SK-N-DZ (cell line): ENCODE measurements at regions not wholly inside any gene's neighbourhood (a gene's known extent, or its start where the extent isn't known, plus 50 kb on each side); places are given as distances from the start of the nearest gene placed in this dataset.
"Not testable (repeated sequence)": the region's sequence is repeated elsewhere in the genome, so short reads cannot be mapped to it uniquely, and the experiment has no call there.

Source experiments
- DNase-seq: peaks from one replicate; pipeline ENCODE4 v3.0.0-alpha.2; 2015; ENCODE audit warnings: low spot score

DNA sequence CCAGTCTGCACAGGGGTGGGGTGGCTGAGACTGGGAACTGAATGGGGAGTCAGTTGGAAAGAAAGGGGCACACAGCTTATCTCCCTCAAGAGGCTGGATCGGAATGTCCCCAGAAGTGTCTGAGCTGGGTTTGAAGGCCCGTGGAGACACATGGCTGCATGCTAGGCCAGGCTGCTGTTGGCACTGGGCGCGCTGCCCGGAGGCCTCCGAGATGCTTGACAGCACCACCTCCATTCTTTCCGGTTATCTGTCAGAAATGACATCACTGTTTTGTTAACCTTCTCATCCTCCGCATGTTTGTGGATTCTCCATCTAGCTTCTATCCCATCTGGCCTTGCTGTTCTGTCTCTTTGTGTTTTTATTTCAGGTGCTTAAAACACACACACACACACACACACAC, 85.5 kb downstream of the APIP start:
- DNase-seq, result no peak

DNA sequence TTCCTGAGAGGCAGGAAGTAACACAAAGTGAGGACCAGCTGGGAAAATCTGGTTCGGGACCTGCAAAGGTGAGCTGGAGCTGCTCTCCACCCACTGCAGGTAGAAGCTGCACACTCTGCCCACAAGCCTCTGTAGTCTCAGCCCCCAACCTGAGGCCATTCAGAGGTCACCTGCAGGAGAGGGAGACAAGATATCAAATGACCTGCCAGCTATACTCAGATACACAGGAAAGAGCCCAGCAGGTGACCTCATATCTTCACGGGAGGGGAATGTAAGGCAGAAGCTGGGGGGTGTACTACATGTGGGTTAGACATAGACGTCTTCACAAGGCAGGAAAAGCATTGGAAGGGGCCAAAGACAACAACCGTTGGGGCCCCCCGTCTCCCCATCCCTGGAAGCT, 86.1 kb downstream of the APIP start:
- no peak for DNase-seq

DNA sequence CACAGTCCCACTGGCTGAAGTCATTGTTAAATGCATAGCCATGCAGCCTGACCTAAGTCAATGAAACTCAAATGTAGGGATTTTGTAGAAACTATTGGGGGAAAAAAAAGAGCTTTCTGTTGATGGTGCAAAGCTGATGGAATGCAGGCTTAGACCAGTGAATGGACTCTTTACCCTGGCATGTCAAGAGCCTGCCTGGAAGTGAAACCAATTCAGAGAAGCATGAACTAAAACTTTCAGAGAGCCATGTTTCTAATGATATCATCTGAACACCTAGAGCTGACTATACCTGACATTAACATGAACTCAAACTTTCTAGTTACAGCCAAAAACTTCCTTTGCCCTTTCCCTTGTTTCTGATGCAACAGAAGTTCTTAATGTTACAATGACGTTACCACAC, 89.0 kb downstream of the APIP start:
- DNase-seq, result no peak

DNA sequence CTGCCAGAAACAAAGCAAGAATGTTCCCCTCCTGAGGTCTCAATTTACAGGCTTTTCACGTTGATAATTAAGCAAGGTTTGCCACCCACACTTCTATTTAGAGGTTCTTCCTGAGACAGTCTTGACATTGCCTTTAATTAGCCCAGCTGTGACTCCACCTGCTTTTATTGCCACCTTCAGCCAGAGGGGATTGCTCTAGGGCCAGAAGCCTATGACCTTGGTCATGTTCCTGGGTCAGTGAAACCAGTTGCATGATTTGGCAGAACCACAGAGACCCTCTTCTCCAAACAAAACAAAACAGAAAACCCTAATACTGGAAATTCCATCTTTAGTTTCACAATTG, 89.8 kb downstream of the APIP start:
- DNase-seq, result no peak

DNA sequence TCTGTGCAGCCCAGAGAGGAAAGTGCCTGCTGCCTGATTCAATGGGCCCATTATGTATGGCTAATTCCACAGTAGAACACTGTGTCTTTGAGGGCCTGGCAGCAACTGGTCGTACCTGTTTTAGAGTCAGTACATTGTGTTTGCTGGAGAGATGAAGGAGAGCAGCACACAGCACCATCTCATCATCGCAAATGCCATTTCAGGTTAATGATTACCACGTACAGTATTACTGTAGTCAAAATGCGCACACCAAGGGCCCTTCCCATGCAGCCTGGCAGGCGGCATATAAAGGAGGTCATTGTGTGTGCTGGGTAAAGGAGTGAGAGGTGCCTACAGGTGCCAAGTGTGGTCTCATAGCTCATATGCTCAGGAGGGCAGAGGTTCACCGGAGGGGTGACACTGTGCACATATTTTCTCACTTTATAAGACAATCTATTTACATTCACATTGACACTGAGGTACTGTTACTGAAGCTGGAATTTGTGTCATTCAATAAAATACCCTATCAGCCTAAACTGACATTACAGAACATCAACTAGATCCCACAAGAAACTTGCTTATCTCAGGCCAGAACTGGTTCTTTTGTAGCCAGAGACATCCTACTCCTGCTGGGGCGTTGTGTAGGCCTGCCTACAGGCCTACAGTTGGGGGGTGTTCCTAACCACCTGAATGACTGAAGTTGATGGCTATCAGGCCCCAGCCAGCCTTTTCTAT, 90.4 kb downstream of the APIP start:
- DNase-seq, result no peak

DNA sequence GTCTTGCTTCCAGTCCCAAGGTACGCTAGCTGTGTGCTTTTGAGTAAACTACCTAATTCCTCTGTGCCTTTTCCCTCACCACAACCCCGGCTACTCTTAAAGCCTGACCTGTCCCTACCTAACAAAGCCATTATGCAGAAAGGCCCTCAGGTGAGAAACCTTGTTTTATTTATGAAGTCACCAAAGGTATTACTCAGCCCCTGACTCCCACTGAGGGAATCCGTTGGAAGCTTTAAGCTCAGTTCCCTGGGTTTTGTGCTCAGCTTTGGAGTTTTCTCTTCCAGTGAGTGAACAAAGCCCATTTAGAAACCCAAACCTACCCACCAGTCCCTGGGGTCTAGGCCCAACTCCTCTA, 90.9 kb downstream of the APIP start:
- no peak for DNase-seq

DNA sequence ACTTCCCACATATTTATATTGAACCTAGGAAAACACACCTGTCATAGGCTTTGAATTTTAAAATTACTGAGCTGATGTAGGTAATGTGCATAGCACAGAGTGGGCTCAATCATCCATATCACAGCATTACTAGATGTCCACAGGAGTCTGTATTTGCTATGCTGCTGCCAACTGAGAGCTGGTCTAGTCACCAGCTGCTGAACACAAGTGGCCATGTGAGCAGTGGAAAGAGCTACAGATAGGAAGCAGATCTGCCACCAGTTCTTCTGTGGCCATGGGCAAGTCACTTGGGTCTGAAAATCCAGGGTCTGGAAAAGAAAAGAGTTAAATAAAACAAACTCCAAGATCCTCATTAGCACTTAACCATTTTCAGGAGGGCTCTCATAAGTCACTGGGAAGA, 91.8 kb downstream of the APIP start:
- no peak for DNase-seq

DNA sequence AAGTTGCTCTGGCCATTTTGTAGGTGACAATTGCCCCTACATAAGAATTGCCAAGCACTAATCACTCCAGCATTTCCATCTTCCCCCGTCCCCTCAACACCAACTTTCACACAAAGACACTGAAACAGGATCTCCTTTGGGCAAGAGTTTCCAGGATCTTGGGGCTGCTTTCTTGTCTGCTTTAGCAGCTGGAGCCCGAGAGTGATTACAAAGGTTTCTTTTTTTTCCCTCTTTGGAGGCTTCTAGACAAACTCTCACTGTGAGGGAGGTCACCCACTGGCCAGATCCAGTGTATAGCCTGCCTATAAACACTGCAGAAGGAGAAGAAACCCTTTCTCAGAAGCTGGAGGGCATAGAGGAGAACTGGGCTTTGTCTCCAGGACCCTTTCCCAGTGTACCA, 92.5 kb downstream of the APIP start:
- DNase-seq, result no peak

DNA sequence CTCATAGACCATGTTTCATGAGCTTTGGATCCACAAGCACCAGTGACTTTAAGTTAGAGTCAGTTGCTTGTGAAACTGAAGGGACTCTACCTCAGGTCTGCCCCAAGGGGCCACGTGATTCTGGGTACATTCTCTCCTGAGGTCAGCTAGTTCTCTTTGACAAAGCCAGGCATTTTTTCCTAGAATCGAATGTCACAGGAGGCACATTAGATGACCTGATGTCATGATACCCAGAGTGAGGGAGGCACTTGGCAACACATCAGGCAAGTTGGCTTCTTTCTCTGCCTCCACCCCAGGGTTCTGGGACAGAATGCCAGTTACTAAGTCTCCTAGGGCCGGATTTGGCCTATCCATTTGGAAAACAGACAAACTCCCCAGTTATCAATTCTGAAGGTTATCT, 93.0 kb downstream of the APIP start:
- DNase-seq, result no peak

DNA sequence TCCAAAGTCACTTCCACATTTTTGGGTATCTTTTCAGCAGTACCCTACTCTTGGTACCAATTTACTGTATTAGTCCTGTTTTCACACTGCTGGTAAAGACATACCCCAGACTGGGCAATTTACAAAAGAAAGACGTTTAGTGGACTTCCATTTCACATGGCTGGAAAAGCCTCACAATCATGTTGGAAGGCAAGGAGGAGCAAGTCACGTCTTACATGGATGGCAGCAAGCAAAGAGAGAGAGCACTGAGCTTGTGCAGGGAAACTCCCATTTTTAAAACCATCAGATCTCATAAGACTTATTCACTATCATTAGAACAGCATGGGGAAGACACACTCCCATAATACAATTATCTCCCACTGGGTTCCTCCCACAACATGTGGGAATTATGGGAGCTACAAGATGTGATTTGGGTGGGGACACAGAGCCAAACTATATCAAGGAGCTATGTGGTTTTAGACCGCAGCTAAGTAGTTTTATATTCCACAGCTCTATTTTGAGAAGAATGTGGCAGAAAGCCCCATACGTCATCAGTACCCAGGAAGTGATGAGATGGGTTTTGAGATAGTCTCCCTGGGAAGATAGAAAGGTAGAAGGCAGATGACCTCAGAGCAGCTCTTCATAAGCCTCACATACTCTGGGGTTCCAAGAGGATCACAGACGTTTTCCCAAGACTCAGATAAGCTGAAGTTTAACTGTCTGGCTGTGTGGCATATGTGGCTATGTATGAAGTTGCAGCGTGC, 96.3 kb downstream of the APIP start:
- no peak for DNase-seq

DNA sequence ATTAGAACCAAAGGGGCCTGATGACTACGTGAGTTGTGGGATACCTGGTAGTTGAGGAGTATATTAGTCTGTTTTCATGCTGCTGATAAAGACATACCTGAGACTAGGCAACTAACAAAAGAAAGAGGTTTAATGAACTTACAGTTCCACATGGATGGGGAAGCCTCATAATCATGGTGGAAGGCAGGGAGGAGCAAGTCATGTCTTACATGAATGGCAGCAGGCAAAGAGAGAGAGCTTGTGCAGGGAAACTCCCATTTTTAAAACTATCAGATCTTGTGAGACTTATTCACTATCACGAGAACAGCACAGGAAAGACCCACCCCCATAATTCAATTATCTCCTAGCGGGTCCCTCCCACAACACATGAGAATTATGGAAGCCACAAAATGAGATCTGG, 98.4 kb downstream of the APIP start:
- not testable (repeated sequence) for DNase-seq

DNA sequence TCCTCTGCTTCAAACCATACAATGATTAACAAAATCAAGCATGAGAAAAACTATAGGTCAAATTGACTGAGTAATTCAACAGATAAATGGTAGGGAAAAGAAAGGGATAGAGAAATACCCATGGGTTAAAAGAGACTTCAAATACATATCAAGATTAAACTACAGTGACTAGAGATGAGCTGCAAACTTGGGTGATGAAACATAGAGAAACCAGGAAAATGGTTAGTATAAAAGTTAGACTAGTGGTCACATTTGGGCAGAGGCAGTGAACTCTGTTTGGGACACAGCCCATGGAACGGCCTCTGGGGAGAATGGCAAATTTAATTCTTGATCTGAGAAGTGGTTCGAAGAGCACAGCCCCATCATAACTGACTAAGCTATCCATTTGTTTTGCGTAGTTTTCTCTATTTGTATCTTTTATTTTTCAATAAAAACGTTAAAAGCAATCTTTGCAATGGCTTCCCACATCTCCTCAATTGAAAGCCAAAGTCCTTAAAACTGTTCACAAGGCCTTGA, 99.4 kb downstream of the APIP start:
- DNase-seq, result no peak

DNA sequence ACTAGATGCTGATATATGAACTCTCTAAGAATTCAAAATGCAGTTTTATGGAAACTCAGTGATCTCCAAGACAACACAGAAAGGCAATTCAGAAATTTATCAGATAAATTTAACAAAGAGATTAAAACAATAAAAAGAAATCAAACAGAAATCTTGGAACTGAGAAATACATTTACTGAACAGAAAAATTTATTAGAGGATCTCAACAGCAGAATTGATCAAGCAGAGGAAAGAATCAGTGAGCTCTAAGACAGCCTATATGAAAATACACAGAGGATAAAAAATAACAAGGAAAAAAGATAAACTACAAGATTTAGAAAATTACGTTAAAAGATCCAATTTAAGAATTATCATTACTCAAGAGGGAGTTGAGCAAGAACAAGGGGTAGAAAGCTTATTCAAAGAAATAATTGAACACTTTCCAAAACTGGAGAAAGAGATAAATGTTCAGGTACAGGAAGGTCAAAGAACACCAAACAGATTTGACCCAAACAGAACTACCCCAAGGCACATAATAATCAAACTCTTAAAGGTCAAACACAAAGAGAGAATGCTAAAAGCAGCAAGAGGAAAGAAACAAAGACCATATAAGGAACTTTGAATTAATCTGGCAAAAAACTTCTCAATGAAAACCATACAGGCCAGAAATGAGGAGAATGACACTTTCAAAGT, 103.1 kb downstream of the APIP start:
- no peak for DNase-seq

DNA sequence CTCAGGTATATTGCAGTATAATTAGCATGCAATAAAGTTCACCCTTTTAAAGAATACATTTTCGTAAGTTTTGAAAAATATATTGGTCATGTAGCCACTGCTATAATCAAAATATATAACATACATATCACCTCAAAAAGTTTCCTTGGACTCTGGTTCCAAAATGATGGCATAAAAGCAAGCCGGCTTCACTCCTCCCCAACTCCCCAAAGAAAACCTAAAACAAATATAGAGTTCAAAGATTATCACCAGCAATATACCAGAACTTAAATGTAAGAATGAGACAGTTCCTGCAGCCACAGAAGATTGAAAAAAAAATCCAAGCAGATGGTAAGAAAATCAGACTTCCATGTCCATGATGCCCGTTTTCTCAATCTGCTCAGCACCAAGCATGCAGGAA, 104.3 kb downstream of the APIP start:
- DNase-seq, result no peak

DNA sequence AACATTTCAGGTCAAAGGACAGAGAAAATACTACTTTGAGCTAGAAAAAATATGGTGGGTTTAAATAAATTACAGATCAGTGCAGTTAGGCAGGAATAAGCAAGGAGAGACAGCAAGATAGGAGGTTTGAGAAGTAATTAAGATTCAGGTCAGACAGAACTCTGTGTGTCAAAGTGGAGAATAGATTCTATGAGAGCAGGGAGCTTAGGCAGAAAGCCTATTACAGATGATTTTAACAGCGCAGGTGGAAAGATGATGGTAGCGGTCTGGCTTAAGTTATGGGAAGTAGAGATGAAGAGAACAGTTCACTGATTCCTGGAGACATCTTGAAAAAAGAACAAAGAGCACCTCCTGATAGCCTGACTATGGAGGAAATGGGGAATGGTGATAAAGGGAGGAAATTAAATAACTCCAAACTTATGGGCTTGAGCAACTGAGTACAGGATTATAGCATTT, 106.0 kb downstream of the APIP start:
- DNase-seq, result no peak

DNA sequence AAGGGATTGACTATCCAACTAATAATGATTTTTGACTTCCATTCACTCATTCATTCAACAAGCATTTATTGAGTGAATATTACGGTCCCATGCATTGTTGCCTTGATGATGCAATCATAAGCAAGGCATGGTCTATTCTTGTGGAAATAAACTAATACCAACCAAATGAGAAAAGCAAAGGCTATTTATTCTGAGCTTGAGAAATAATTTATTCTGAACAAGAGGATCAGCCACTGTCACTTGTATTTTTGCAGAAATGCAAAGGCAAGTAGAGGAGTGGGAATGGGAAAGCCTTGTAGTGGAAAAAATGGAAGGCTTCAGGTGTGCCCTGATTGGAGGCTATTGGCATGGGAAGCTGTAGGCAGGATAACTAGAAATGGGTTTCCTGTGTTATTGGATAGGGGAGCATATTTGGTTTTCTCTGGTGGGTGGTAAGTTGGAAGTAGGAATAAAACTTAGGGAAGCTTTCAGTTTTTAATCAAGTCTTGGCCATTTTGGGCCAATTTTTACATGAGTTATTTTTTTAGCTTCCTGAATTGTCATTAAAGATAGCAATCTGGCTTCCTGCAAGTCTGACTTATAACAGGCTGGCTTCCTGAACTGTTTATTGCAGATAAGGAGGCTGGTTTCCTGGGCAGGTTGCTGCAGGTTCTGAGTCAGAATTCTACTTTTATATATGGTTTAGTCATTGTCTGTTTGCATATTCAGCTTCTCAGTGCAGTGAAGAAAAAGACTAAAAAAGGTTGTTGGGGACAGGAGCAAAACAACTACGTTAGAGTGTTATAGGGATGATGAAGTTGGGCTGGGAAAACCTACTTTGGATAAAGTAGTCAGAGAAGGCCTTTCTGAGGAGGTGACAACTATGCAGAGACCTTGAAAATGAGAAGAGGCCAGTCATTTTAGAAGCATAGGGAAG, 106.7 kb downstream of the APIP start:
- DNase-seq, result no peak

DNA sequence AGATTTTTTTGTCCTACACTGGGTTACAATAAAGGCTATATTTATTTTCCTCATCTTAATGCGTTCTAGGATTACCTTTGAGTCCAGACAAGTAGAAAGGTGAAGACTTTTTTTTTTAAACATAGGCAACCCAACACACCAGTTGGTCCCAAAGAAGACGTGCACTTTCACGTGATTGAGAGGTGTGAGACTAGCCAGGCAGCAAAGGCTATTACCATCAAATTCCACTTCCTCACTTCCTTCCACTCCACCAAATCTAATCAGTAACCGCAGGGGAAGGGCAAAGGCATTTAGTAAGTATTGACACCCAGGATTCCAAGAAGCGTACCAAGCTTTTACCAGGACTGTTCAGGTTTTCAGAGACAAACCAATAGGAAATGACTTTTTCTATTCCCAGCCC, 109.3 kb downstream of the APIP start:
- DNase-seq, result no peak

DNA sequence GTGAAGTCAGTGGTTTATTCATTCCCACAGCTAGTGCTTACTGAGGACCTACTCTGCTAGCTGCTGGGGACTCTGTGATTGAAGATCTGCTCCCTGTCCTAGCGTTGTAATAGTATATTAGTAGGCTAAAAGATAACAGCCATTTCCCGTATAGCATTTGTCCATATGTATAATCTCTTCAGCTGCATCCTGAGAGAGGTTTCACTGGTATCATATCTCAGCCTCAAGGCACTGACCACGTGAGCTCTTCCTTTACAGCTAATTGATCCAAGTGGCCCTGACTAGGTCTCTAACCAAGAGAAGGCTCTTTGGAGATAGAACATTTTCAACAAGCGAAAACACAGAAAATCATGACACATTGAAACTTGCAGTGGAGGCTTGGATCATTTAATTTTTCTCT, 110.2 kb downstream of the APIP start:
- no peak for DNase-seq

DNA sequence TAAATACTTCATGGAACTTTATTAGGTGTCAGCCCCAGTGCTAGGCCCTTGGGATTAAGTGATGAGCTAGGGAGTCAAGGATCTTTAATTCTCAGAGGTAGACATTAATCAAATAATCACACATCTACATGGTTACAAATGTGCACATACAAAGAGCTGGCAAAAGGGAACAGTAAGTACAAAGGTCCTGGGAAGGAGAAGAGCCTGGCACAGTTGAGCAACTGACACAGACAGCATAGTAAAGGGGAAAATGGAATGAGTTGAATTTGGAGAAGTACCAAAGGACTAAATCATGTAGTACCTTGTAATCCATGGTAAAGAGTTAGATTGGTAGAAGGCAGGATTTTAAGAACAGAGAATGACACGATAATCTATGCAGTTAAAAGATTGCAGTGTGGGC, 116.3 kb downstream of the APIP start:
- no peak for DNase-seq

DNA sequence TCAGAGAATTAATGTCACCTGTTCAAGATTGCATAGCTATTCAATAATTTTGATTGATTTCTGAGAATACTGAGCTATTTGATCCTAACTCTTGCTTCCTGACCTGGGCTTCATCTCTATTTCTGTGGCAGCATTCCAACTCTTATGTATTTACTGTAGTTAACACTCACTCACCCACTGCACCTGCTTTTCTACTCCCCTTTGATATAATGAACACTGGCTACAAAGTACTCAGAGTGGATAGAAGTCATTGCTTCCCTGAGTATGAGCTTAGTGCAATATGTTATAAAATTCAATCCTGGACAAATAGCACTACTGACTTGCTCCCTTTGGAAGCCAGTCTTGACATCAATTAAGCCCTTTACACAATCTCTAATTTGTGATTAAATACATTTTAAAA, 117.2 kb downstream of the APIP start:
- no peak for DNase-seq

DNA sequence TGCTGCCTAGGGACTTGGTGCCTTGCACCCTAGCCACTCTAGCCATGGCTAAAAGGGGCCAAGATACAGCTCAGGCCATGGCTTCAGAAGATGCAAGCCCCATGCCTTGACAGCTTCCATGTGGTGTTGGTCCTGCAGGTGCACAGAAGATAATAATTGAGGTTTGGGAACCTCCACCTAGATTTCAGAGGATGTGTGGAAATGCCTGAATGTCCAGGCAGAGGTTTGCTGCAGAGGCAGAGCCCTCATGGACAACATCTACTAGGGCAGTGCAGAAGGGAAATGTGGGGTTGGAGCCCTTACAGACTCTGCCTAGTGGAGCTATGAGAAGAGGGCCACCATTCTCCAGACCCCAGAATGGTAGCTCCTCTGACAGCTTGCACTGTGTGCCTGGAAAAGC, 118.7 kb downstream of the APIP start:
- not testable (repeated sequence) for DNase-seq

DNA sequence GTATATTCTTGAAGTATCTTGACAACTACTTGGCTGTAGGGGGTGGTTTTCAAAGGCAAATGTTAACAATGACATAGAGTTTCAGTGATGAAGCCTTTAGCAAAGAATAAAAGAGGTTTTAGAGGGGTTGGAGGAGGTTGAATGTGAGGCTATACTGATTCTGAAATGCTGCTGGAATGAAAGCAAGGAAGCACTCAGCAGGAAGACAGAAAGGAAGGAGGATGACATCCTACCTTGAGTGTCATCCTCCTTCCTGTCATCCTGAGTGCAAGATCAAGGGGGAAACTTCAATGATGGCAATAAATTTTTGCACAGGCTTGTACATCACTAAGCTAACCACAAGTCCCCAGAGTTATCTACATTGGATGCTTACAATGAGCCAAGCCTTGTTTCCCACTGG, 120.5 kb downstream of the APIP start:
- no peak for DNase-seq
